Subcutaneous abdominal adipose tissue (tissue), 5 donors: ENCODE measurements at regions not wholly inside any gene's neighbourhood (a gene's known extent, or its start where the extent isn't known, plus 50 kb on each side); places are given as distances from the start of the nearest gene placed in this dataset.

Source experiments
- H3K27ac ChIP-seq: one replicate; pipeline ENCODE4 v1.7.0; 2013; ENCODE audit warnings: low read depth, mild to moderate bottlenecking, inconsistent platforms, low read length, moderate library complexity
- H3K27me3 ChIP-seq, 5 donors: one replicate each; pipeline ENCODE4 v1.7.0; 2013; ENCODE audit warnings: low read length in 5 of 5, inconsistent platforms in 1 of 5; ENCODE audit not compliant: control insufficient read depth in 5 of 5, insufficient read depth in 4 of 5
- H3K36me3 ChIP-seq, 5 donors: one replicate each; pipeline ENCODE4 v1.7.0; 2013; ENCODE audit warnings: low read length in 5 of 5; ENCODE audit not compliant: control insufficient read depth in 5 of 5, insufficient read depth in 5 of 5
- H3K4me1 ChIP-seq, 5 donors: one replicate each; pipeline ENCODE4 v1.7.0; 2013; ENCODE audit warnings: low read length in 5 of 5, mild to moderate bottlenecking in 3 of 5, moderate library complexity in 1 of 5; ENCODE audit not compliant: control insufficient read depth in 5 of 5, insufficient read depth in 5 of 5
- H3K4me3 ChIP-seq, 5 donors: one replicate each; pipeline ENCODE4 v1.7.0; 2013; ENCODE audit warnings: low read length in 5 of 5, low read depth in 1 of 5
- H3K9ac ChIP-seq, 5 donors: one replicate each; pipeline ENCODE4 v1.7.0; 2013; ENCODE audit warnings: low read length in 5 of 5, mild to moderate bottlenecking in 4 of 5, moderate library complexity in 3 of 5
- H3K9me3 ChIP-seq, 5 donors: one replicate each; pipeline ENCODE4 v1.7.0; 2013; ENCODE audit warnings: low read length in 5 of 5; ENCODE audit not compliant: control insufficient read depth in 5 of 5
- donor health status: healthy.
- donor health status: healthy.
- donor health status: healthy.
- donor health status: healthy.
- donor health status: healthy.

- Histone ChIP-seq H3K36me3 (no peaks in the 10 kb centered on the region), H3K4me1 (no peaks in the 10 kb centered on the region), H3K4me3 (no peak overlapping the region), H3K27me3 (peaks cover 0 to 9% (median 4%) of the 10 kb centered on the region in 5 donors), H3K9me3 (no peaks in the 10 kb centered on the region), H3K27ac (no peak overlapping the region), H3K9ac (no peak overlapping the region)
Measured at GRCh38 chr18:57909620-57910019, 106.5 kb upstream of the ATP8B1 start.

DNA sequence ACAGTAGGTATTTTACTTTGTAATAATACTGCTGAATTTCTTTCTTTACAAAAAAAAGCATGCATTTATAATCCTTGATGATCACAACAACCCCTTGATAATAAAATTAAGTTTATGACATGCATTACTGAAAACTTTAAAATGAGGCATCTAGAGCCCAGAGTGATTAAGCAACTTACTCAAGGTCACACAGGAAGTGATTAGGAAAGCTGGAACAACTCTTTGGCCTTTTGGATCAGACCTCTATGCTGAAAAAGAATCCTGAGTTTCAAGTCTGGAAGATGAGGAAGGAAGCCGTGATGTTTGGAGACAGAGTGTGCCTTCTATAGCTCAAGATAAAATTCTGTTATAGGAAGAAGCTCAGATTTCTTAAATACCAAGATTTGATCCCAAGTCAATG lies 105.0 kb upstream of the ATP8B1 start:
- H3K36me3 ChIP-seq, result no peaks in the 10 kb centered on the region
- H3K9me3 ChIP-seq, result no peaks in the 10 kb centered on the region
- no peak overlapping the region for H3K4me3 ChIP-seq

DNA sequence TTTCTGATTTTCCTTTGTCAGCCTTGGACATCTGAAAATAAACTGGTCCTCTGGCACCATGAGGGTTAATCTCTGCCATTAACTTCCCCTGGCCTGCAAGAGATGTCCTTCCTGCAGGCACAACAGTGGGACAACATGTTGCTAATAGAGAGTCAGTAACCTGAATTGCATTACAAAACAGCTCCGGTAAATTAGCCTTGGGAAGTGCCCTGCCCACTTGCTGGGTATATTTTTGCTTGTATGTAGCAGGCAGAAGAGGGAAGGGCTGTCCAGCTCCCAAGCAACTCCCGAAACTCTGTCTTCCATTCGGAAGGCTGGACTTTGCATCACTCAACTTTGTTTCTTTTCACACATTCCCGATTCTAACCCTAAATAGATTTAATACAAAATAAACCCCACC lies 104.4 kb upstream of the ATP8B1 start:
- Histone ChIP-seq H3K27me3 (peaks cover 0 to 9% (median 4%) of the 10 kb centered on the region in 5 donors), H3K4me1 (no peaks in the 10 kb centered on the region), H3K27ac (no peak overlapping the region), H3K36me3 (no peaks in the 10 kb centered on the region), H3K9ac (no peak overlapping the region), H3K9me3 (no peaks in the 10 kb centered on the region), H3K4me3 (no peak overlapping the region)

More for the DNA sequence above, 105.0 kb upstream of the ATP8B1 start:
- H3K9ac ChIP-seq, result no peak overlapping the region
- H3K27me3 ChIP-seq, result peaks cover 0 to 9% (median 4%) of the 10 kb centered on the region in 5 donors
- no peak overlapping the region for H3K27ac ChIP-seq
- no peaks in the 10 kb centered on the region for H3K4me1 ChIP-seq

DNA sequence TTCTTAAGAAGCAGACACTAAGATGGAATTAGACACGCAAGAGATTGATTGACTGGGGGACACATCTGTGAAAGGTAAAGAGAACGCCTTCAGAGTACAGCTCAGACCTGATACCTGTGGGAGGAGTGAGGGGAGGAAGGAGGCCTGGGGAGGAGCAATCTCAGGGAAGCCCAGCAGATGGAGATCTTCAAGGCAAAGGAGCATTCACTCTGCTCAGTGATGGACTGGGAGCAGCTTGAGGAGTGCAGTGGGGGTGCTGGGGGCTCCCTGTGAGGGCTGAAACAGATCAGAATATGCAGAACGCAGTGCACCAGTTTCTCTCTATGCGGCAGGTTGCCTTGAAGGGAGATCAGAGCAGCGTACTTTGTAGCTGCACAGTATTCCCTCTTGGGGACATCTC lies 103.7 kb upstream of the ATP8B1 start:
- H3K4me1 ChIP-seq, result no peaks in the 10 kb centered on the region
- H3K27me3 ChIP-seq, result peaks cover 0 to 9% (median 4%) of the 10 kb centered on the region in 5 donors
- no peaks in the 10 kb centered on the region for H3K9me3 ChIP-seq
- H3K36me3 ChIP-seq, result no peaks in the 10 kb centered on the region
- H3K27ac ChIP-seq, result no peak overlapping the region
- no peak overlapping the region for H3K4me3 ChIP-seq
- H3K9ac ChIP-seq, result no peak overlapping the region

DNA sequence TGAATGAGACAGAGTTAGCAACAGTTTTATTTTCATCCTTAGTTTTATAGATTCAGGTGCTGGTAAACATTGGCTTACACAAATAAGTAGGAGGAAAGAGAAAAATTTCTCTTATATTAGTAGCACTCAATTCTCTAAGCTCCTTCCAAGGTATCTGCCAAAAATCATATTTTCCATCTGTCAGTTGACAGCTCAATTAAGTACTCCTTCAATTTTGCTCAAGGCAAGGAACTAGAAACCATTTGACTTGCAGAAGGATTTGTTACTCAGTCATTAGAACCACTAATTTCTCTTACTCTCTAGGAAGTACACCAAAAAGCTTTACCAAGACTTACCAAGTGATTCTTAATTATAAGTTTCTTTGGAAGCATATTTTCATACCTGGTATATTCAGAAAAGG lies 101.4 kb upstream of the ATP8B1 start:
- no peaks in the 10 kb centered on the region for H3K9me3 ChIP-seq
- H3K27ac ChIP-seq, result no peak overlapping the region
- H3K4me3 ChIP-seq, result no peak overlapping the region
- H3K4me1 ChIP-seq, result no peaks in the 10 kb centered on the region
- no peak overlapping the region for H3K9ac ChIP-seq
- H3K27me3 ChIP-seq, result peaks cover 0 to 9% (median 3%) of the 10 kb centered on the region in 5 donors
- H3K36me3 ChIP-seq, result no peaks in the 10 kb centered on the region

DNA sequence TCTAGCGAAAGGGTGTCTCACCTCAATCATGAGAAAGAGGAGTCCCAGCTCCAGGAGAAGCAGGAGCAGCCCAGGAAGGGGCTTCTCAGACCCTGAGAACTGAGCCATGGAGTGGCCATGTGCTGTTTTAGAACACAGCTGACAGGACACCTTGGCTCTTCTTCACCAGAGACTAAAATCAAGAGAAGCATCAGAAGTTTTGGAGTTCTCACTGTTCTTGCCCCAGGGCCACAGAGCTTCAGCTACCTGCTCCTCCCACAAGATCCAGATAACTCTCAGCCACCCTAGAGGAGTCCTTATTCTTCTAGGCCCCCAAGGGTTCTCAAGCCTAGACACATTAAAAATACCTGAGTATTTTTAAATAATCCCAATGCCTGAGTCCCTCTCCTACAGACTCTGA lies 99.6 kb upstream of the ATP8B1 start:
- Histone ChIP-seq H3K4me3 (no peak overlapping the region), H3K27me3 (peaks cover 0 to 9% (median 3%) of the 10 kb centered on the region in 5 donors), H3K27ac (no peak overlapping the region), H3K4me1 (no peaks in the 10 kb centered on the region), H3K9ac (no peak overlapping the region), H3K36me3 (no peaks in the 10 kb centered on the region), H3K9me3 (no peaks in the 10 kb centered on the region)

DNA sequence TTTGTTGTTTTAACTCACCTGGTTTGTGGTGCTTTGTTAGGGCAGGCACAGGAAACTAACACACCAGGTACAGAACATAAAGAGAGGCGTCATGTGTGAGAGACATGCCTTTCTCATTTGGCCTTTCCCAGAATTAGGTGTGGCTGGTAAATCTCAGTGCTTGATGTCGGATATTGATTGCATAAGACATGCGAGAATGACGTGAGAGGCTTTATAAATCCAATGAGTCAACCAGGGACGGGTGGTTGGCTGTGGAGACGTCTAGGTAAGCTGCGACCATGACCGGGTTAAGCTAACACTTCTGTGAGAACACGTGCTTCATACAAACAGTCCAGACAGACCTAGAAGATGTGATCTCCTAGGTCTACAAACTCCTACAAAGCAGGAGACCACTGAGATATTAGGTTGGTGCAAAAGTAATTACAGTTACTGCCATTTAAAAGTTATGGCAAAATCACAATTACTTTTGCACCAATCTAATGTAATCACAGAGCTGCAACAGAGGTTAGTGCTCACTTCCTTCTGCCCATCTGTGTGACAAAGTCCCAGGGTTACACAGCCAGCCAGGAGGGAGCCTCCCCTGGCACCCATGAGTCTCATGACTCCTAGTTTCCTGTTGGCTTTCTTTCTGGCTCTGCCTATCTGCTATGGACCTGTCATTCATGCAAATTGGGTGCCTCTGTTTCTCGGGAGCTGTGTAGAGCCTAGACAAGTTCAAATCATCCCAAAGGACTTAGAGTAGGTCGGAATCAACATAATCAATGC lies 98.9 kb upstream of the ATP8B1 start:
- H3K4me1 ChIP-seq, result no peaks in the 10 kb centered on the region

DNA sequence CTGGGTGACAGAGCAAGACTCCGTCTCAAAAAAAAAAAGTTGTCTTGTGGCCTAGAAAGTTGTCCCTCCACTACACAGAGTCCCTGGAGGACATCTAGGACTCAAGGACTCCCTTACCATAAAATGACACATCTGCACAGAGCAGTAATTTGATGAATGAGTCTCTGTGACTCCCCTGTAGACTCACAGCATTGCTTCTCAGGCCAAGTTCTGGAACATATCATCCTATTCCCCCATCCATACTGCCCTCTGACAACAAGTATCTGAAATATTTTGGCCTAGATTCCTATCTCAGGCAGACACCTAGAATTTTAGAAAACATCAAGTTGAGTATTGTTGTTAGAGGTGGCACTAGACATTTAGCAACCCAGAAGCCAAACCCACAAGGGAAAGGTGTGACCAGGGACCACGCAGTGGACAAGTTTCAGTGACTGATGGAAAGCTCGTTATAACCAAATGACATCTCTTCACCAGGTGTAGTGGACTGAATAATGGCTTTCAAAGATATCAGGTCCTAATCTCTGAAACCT lies 97.9 kb upstream of the ATP8B1 start:
- no peak overlapping the region for H3K9ac ChIP-seq
- H3K4me3 ChIP-seq, result no peak overlapping the region
- H3K27ac ChIP-seq, result no peak overlapping the region
- H3K36me3 ChIP-seq, result no peaks in the 10 kb centered on the region
- H3K9me3 ChIP-seq, result no peaks in the 10 kb centered on the region
- no peaks in the 10 kb centered on the region for H3K4me1 ChIP-seq
- H3K27me3 ChIP-seq, result peaks cover 0 to under 1% (median 0%) of the 10 kb centered on the region in 5 donors

More for the DNA sequence above, 98.9 kb upstream of the ATP8B1 start:
- Histone ChIP-seq H3K9ac (no peak overlapping the region), H3K9me3 (no peaks in the 10 kb centered on the region), H3K4me3 (no peak overlapping the region), H3K27ac (no peak overlapping the region), H3K27me3 (peaks cover 0 to 6% (median 2%) of the 10 kb centered on the region in 5 donors), H3K36me3 (no peaks in the 10 kb centered on the region)

DNA sequence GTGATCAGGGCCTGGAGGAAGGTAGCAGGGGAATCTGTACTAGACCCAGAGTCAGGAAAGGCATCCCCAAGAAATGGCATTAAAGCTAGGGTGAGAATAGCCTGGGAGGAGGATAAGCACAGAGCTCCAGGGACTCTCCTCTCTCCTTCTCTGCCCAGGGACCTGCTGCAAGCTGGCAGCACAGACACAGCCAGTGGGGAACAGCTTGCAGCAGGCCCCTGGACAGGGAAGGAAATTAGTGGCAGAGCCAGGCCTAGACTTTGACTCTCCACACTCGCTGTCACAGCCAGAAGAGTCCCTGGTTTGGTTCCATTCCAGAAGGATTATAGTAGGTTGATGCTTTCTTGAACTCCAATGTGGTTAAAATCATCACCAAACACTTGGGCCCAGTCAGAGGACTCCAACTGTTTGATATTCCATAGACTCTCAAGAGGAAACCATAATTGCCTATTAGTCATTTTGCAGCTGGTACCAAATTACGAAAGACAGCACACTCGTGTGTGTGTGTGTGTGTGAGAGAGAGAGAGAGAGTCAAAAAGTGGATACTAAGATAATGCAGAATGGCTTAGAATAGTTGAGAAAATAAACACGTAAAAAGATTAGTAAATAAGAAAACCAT lies 95.5 kb upstream of the ATP8B1 start:
- Histone ChIP-seq H3K4me1 (no peaks in the 10 kb centered on the region), H3K36me3 (no peaks in the 10 kb centered on the region), H3K27ac (no peak overlapping the region), H3K4me3 (no peak overlapping the region), H3K9ac (no peak overlapping the region), H3K27me3 (no peaks in the 10 kb centered on the region), H3K9me3 (no peaks in the 10 kb centered on the region)

GRCh38 chr18:57895182-57895581 lies 92.1 kb upstream of the ATP8B1 start:
- Histone ChIP-seq H3K4me1 (no peaks in the 10 kb centered on the region), H3K9me3 (no peaks in the 10 kb centered on the region), H3K27me3 (no peaks in the 10 kb centered on the region), H3K4me3 (no peak overlapping the region), H3K27ac (no peak overlapping the region), H3K36me3 (no peaks in the 10 kb centered on the region), H3K9ac (no peak overlapping the region)
